ENCODE measurements at regions not wholly inside any gene's neighbourhood (a gene's known extent, or its start where the extent isn't known, plus 50 kb on each side); places are given as distances from the start of the nearest gene placed in this dataset.
"Not testable (repeated sequence)": the region's sequence is repeated elsewhere in the genome, so short reads cannot be mapped to it uniquely, and the experiment has no call there.

DNA sequence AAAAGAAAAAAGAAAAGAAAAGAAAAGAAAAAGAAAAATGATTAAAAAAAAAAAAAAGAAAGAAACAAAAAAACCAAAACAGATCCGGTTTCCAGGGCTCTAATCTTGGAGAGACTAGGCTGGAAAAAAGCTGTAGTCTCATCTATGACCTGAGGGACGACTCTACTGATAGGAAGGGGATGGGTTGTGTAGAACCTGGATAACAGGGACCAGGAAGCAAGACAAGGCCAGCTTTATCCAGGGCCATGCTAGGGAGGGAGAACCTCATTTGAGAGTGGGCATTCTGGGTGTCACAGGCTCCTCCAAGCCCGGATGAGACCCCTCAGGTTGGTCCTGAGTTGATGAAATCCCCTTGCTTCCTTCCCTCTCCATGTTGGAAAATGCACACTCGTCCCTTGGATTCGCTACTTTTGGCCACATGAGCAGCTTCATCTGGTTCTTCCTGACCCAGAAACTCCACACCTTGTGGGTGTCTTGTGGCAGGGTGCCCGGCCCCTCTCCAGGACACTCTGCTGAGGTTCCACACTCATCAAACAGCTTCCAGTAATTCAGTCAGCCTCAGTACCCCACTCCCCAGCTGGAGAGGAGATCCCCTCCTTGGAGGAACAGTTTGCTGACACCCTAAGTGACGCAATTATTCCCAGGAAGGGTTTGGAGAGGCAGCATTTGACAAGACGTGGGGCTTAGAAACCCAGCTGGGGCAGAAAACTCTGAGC, 71.1 kb upstream of the LHFPL2 start:
- H3K4me3 Mint-ChIP-seq = no peak overlapping the region
- H3K9me3 Mint-ChIP-seq = peaks cover 2% of the 10 kb centered on the region
- TF ChIP-seq, protein P1, sequence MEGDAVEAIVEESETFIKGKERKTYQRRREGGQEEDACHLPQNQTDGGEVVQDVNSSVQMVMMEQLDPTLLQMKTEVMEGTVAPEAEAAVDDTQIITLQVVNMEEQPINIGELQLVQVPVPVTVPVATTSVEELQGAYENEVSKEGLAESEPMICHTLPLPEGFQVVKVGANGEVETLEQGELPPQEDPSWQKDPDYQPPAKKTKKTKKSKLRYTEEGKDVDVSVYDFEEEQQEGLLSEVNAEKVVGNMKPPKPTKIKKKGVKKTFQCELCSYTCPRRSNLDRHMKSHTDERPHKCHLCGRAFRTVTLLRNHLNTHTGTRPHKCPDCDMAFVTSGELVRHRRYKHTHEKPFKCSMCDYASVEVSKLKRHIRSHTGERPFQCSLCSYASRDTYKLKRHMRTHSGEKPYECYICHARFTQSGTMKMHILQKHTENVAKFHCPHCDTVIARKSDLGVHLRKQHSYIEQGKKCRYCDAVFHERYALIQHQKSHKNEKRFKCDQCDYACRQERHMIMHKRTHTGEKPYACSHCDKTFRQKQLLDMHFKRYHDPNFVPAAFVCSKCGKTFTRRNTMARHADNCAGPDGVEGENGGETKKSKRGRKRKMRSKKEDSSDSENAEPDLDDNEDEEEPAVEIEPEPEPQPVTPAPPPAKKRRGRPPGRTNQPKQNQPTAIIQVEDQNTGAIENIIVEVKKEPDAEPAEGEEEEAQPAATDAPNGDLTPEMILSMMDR (IDR thresholded peaks at IDR 0.05; ENCODE audit: unreplicated experiment in 3 of 3) = no peak
- peaks cover 9% of the 10 kb centered on the region for H3K27me3 Mint-ChIP-seq (ENCODE audit: low read depth)
- no peak overlapping the region for H3K27ac Mint-ChIP-seq
- H3K36me3 Mint-ChIP-seq (ENCODE audit: low read depth) = no peaks in the 10 kb centered on the region
- peaks cover 8% of the 10 kb centered on the region for H3K4me1 Mint-ChIP-seq

GRCh38 chr5:78718824-78719223, 70.3 kb upstream of the LHFPL2 start:
- Mint-ChIP-seq H3K27ac (no peak overlapping the region), H3K4me1 (peaks cover 8% of the 10 kb centered on the region)
- TF ChIP-seq, protein P1 (IDR thresholded peaks at IDR 0.05; ENCODE audit: unreplicated experiment in 3 of 3) = no peak

DNA sequence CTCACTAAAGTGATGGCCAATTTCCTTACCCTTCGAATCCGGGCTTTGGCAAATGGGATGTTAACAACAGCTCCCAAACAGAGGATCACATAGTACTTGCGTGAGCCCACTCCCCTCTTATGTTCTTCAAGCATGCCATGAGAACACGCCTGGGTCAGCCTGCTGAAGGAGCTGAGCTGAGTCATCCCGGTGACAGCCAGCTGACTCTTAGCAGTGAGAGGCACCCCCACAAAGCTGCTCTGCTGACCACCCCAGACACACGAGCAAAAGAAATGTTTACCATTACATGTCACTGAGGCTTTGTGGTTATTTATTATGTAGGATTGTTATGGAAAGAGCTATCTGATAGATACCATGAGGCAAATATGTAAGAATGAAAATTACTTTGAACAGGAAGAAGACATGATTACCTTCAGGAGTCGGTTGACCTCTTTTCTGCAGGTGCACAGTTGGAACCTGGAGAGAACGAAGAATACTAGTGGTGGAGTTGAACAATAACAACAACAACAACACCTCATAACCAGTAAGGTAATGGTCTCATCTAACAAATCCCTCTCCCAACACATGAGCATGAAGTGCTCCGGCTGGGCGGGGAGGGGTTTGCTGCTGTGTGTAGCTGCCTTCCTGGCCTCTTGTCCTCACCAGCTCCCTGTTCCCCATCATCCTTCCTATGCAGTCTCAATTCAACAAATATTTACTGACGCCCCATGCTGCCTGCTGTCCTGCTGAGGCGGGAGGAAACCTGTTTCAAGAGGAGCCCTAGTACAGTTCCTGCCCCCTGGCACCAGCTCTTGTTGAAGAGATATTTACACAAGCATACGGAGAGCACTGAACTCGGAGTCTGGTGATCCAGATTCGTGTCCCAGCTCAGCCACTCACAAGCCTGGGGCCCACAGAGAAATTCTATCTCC, 69.4 kb upstream of the LHFPL2 start:
- peaks cover 9% of the 10 kb centered on the region for H3K27me3 Mint-ChIP-seq (ENCODE audit: low read depth)
- H3K4me3 Mint-ChIP-seq = no peak overlapping the region
- peaks cover 2% of the 10 kb centered on the region for H3K9me3 Mint-ChIP-seq
- H3K4me1 Mint-ChIP-seq = peaks cover 8% of the 10 kb centered on the region
- TF ChIP-seq, protein P1 (IDR thresholded peaks at IDR 0.05; ENCODE audit: unreplicated experiment in 3 of 3) = no peak
- no peaks in the 10 kb centered on the region for H3K36me3 Mint-ChIP-seq (ENCODE audit: low read depth)
- no peak overlapping the region for H3K27ac Mint-ChIP-seq

More at GRCh38 chr5:78718824-78719223, 70.3 kb upstream of the LHFPL2 start:
- H3K4me3 Mint-ChIP-seq = no peak overlapping the region
- H3K9me3 Mint-ChIP-seq = peaks cover 2% of the 10 kb centered on the region
- no peaks in the 10 kb centered on the region for H3K36me3 Mint-ChIP-seq (ENCODE audit: low read depth)
- peaks cover 9% of the 10 kb centered on the region for H3K27me3 Mint-ChIP-seq (ENCODE audit: low read depth)

GRCh38 chr5:78716206-78716605, 67.6 kb upstream of the LHFPL2 start:
- H3K4me1 Mint-ChIP-seq = peaks cover 8% of the 10 kb centered on the region
- TF ChIP-seq, protein P1 (IDR thresholded peaks at IDR 0.05; ENCODE audit: unreplicated experiment in 3 of 3) = no peak
- H3K4me3 Mint-ChIP-seq = no peak overlapping the region
- peaks cover 2% of the 10 kb centered on the region for H3K9me3 Mint-ChIP-seq
- H3K36me3 Mint-ChIP-seq (ENCODE audit: low read depth) = no peaks in the 10 kb centered on the region
- no peak overlapping the region for H3K27ac Mint-ChIP-seq
- H3K27me3 Mint-ChIP-seq (ENCODE audit: low read depth) = peaks cover 9% of the 10 kb centered on the region

- not testable (repeated sequence) for H3K4me1 Mint-ChIP-seq; H3K27me3 Mint-ChIP-seq (ENCODE audit: low read depth)
Observed at GRCh38 chr5:78715351-78715750, 66.8 kb upstream of the LHFPL2 start.

GRCh38 chr5:78711670-78712069, 63.1 kb upstream of the LHFPL2 start:
- H3K4me1 Mint-ChIP-seq; H3K27me3 Mint-ChIP-seq (ENCODE audit: low read depth); H3K36me3 Mint-ChIP-seq (ENCODE audit: low read depth); H3K4me3 Mint-ChIP-seq; H3K27ac Mint-ChIP-seq: not testable (repeated sequence)
- peaks cover 13% of the 10 kb centered on the region for H3K9me3 Mint-ChIP-seq

More at GRCh38 chr5:78715351-78715750, 66.8 kb upstream of the LHFPL2 start:
- H3K27ac Mint-ChIP-seq; H3K4me3 Mint-ChIP-seq; H3K9me3 Mint-ChIP-seq; H3K36me3 Mint-ChIP-seq (ENCODE audit: low read depth): not testable (repeated sequence)

DNA sequence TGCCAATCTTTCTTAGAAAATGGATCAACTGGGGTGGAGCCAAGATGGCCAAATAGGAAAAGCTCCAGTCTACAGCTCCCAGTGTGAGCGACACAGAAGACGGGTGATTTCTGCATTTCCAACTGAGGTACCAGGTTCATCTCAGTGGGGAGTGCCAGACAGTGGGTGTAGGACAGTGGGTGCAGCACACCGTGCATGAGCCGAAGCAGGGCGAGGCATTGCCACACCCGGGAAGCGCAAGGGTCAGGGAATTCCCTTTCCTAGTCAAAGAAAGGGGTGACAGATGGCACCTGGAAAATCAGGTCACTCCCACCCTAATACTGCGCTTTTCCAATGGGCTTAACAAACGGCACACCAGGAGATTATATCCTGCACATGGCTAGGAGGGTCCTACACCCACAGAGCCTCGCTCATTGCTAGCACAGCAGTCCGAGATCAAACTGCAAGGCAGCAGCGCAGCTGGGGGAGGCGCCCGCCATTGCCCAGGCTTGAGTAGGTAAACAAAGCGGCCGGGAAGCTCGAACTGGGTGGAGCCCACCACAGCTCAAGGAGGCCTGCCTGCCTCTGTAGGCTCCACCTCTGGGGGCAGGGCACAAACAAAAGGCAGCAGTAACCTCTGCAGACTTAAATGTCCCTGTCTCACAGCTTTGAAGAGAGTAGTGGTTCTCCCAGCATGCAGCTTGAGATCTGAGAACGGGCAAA, 61.3 kb upstream of the LHFPL2 start:
- not testable (repeated sequence) for H3K4me3 Mint-ChIP-seq; H3K36me3 Mint-ChIP-seq (ENCODE audit: low read depth); H3K27ac Mint-ChIP-seq; H3K27me3 Mint-ChIP-seq (ENCODE audit: low read depth); H3K4me1 Mint-ChIP-seq
- peaks cover 10% of the 10 kb centered on the region for H3K9me3 Mint-ChIP-seq
